ENCODE measurements at regions not wholly inside any gene's neighbourhood (a gene's known extent, or its start where the extent isn't known, plus 50 kb on each side); places are given as distances from the start of the nearest gene placed in this dataset.

DNA sequence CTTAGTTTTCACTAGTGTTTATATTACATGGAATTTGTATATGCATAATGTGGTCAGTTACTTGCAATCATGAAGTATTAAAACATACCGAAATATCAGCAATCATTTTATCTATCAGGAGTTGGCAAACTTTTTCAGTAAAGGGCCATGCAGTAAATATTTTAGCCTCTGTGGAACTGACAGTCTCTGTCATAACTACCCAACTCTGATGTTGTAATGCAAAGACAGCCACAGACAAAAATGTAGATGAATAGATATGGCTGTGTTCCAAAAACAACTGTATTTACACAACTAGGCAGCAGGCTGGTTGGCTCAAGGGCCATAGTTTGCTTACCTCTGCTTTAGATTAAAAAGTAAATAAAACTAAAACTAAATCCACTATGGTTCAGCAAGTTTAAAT is 200.2 kb downstream of the HS3ST1 start (continued):
- TF ChIP-seq TAF1 (IDR thresholded peaks at IDR 0.05; ENCODE audit: low read depth, low read length) = no peak
- no peak for TF ChIP-seq RAD21 (IDR thresholded peaks at IDR 0.05 in 1 of 2, conservative IDR thresholded peaks at IDR 0.05 in 1 of 2; ENCODE audit: low read depth in 2 of 2, low read length in 2 of 2)
- TF ChIP-seq FOSL1 (IDR thresholded peaks at IDR 0.05; ENCODE audit: insufficient read depth, low read depth, low read length) = no peak
- TF ChIP-seq CEBPB (IDR thresholded peaks at IDR 0.05; ENCODE audit: low read depth, low read length) = no peak
- TF ChIP-seq POLR2A (IDR thresholded peaks at IDR 0.05; ENCODE audit: control extremely low read depth in 1 of 2, low read depth in 2 of 2, low read length in 2 of 2) = no peak
- TF ChIP-seq SP4 (IDR thresholded peaks at IDR 0.05; ENCODE audit: low read length) = no peak
- no peak for TF ChIP-seq TAF7 (optimal IDR thresholded peaks at IDR 0.05; ENCODE audit: borderline replicate concordance, low read depth, low read length)
- TF ChIP-seq, protein P1, sequence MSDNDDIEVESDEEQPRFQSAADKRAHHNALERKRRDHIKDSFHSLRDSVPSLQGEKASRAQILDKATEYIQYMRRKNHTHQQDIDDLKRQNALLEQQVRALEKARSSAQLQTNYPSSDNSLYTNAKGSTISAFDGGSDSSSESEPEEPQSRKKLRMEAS (IDR thresholded peaks at IDR 0.05) = no peak

Data from H1 (cell line).